ENCODE measurements at regions not wholly inside any gene's neighbourhood (a gene's known extent, or its start where the extent isn't known, plus 50 kb on each side); places are given as distances from the start of the nearest gene placed in this dataset.

DNA sequence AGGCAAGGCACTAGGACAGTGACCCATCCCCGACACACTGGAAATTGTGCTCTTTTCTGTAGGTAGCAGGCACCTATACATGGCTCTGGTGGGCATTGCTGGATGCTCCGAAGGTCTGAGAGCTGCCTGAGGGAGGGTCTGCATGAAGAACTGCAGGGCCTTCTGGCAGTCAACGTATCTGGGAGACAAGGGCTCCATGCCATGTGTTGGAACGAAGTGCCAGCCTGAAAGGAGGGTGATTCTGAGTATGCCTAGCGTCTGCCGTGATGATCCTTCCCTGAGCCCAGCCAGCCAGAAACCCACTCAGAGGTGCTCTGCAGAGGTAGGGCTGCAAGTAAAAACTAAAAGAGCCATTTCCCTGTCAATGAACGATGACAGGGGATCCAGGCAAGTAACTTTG, 453.2 kb downstream of the MED10 start:
- Mint-ChIP-seq H3K4me3 (ENCODE audit: unreplicated experiment) (no peak overlapping the region), H3K9me3 (ENCODE audit: low read depth) (no peaks in the 10 kb centered on the region), H3K27ac (ENCODE audit: unreplicated experiment) (no peak overlapping the region), H3K36me3 (ENCODE audit: low read depth) (no peaks in the 10 kb centered on the region), H3K4me1 (ENCODE audit: low read depth) (no peaks in the 10 kb centered on the region), H3K27me3 (ENCODE audit: low read depth) (peaks cover 2% of the 10 kb centered on the region)
- DNase-seq (ENCODE audit: low spot score): no peak
- TF ChIP-seq, protein P1, sequence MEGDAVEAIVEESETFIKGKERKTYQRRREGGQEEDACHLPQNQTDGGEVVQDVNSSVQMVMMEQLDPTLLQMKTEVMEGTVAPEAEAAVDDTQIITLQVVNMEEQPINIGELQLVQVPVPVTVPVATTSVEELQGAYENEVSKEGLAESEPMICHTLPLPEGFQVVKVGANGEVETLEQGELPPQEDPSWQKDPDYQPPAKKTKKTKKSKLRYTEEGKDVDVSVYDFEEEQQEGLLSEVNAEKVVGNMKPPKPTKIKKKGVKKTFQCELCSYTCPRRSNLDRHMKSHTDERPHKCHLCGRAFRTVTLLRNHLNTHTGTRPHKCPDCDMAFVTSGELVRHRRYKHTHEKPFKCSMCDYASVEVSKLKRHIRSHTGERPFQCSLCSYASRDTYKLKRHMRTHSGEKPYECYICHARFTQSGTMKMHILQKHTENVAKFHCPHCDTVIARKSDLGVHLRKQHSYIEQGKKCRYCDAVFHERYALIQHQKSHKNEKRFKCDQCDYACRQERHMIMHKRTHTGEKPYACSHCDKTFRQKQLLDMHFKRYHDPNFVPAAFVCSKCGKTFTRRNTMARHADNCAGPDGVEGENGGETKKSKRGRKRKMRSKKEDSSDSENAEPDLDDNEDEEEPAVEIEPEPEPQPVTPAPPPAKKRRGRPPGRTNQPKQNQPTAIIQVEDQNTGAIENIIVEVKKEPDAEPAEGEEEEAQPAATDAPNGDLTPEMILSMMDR (IDR thresholded peaks at IDR 0.05): no peak

DNA sequence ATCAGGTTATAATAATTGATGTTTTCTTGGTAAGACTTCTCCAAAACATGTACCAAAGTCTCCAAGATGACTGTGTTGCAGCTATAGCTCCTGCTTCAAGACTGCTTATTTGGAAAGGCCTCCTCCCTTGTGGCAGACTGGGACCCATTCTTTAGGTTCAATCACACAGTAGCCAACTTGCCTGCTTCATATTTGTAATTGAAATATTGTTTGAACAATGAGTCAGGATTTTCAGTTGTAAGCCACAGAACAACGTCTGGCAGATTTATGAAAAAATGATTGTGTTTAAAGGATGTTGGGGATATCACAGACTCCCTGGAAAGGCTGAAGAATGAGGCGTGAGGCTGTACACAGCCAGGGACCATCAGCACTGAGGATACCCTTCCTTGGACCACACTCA, 458.9 kb downstream of the MED10 start:
- H3K4me3 Mint-ChIP-seq (ENCODE audit: unreplicated experiment): no peak overlapping the region
- no peaks in the 10 kb centered on the region for H3K4me1 Mint-ChIP-seq (ENCODE audit: low read depth)
- H3K27me3 Mint-ChIP-seq (ENCODE audit: low read depth): peaks cover 2% of the 10 kb centered on the region
- no peaks in the 10 kb centered on the region for H3K9me3 Mint-ChIP-seq (ENCODE audit: low read depth)
- DNase-seq (ENCODE audit: low spot score): no peak
- no peaks in the 10 kb centered on the region for H3K36me3 Mint-ChIP-seq (ENCODE audit: low read depth)
- TF ChIP-seq, protein P1 (IDR thresholded peaks at IDR 0.05): no peak
- H3K27ac Mint-ChIP-seq (ENCODE audit: unreplicated experiment): no peak overlapping the region

DNA sequence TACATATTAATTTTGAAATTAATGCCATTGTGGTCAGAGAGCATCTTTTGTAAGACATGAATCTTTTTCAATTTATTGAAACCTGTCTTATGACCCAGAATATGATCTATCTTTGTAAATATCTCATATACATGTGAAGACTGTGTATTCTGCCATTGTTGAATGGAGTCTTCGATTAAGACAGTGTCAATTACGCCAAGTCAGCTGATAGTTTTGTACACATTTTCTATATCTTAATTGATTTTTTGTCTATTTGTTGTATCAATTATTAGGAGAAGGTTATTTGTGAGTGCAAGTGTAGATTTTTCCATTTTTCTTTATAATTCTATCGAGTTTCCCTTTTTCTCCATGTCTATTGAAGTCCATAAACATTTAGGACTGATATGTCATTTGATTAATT, 471.6 kb downstream of the MED10 start:
- Mint-ChIP-seq H3K9me3 (ENCODE audit: low read depth) (peaks cover 5% of the 10 kb centered on the region), H3K4me3 (ENCODE audit: unreplicated experiment) (no peak overlapping the region), H3K27ac (ENCODE audit: unreplicated experiment) (no peak overlapping the region), H3K36me3 (ENCODE audit: low read depth) (no peaks in the 10 kb centered on the region), H3K27me3 (ENCODE audit: low read depth) (no peaks in the 10 kb centered on the region), H3K4me1 (ENCODE audit: low read depth) (no peaks in the 10 kb centered on the region)
- DNase-seq (ENCODE audit: low spot score): no peak
- TF ChIP-seq, protein P1 (IDR thresholded peaks at IDR 0.05): no peak

DNA sequence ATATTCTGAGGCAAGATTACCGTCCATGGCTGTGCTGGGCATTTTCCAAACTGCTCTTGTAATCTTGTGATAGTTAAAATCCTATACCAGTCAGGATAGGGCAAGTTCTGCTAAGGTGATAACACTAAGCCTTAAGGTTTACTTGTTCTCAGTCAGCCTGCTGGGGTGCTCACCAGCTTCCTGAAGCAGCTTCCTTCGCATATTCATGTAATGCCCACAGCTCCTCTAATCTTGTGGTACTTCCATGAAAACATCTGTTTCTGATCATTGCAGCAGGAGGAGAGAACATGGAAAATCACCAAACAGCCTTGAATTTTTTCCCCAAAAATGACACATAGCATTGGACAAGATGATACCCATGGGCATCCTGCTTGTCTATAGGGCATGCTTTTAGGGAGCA, 473.2 kb downstream of the MED10 start:
- Mint-ChIP-seq H3K27me3 (ENCODE audit: low read depth) (no peaks in the 10 kb centered on the region), H3K27ac (ENCODE audit: unreplicated experiment) (no peak overlapping the region), H3K4me3 (ENCODE audit: unreplicated experiment) (no peak overlapping the region), H3K4me1 (ENCODE audit: low read depth) (no peaks in the 10 kb centered on the region), H3K36me3 (ENCODE audit: low read depth) (no peaks in the 10 kb centered on the region), H3K9me3 (ENCODE audit: low read depth) (peaks cover 5% of the 10 kb centered on the region)
- TF ChIP-seq, protein P1 (IDR thresholded peaks at IDR 0.05): no peak
- no peak for DNase-seq (ENCODE audit: low spot score)

DNA sequence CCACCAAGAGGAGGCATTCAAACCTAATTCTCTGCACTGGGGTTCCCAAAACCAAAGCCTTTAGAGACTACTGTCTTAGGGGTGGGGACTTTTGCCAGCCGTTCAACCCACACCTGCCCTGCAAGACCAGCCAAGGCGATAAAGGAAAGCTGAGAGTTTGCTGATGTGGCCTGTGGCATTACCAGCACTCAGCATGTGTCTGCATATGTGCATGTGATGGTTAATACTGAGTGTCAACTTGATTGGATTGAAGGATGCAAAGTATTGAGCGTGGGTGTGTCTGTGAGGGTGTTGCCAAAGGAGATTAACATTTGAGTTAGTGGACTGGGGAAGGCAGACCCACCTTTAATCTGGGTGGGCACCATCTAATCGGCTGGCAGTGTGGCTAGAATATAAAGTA, 474.2 kb downstream of the MED10 start:
- Mint-ChIP-seq H3K4me3 (ENCODE audit: unreplicated experiment) (no peak overlapping the region), H3K36me3 (ENCODE audit: low read depth) (no peaks in the 10 kb centered on the region), H3K4me1 (ENCODE audit: low read depth) (no peaks in the 10 kb centered on the region), H3K27me3 (ENCODE audit: low read depth) (no peaks in the 10 kb centered on the region), H3K9me3 (ENCODE audit: low read depth) (peaks cover 5% of the 10 kb centered on the region), H3K27ac (ENCODE audit: unreplicated experiment) (no peak overlapping the region)
- DNase-seq (ENCODE audit: low spot score): no peak
- TF ChIP-seq, protein P1 (IDR thresholded peaks at IDR 0.05): no peak

All from chondrocyte (in vitro differentiated cells).